Astrocyte (in vitro differentiated cells and primary cell): ENCODE measurements at regions not wholly inside any gene's neighbourhood (a gene's known extent, or its start where the extent isn't known, plus 50 kb on each side); places are given as distances from the start of the nearest gene placed in this dataset.

Source experiments
- DNase-seq: peaks from one replicate; pipeline ENCODE4 v3.0.0-alpha.2; 2010; ENCODE audit warnings: low read depth
- FAIRE-seq: peaks from 2 replicates; lab custom pipeline; 2011; peaks lifted over from hg19 to GRCh38; lab: Jason Lieb, UNC
- H2AFZ ChIP-seq: 2 replicates; pipeline ENCODE4 v1.6.0; 2012; ENCODE audit warnings: low read depth, low read length, inconsistent platforms
- H3K27ac ChIP-seq: 2 replicates; pipeline ENCODE4 v1.5.1; 2011; ENCODE audit warnings: low read depth, low read length, inconsistent platforms
- H3K27me3 ChIP-seq: 2 replicates; pipeline ENCODE4 v1.6.0; 2011; ENCODE audit warnings: low read length, inconsistent platforms; ENCODE audit not compliant: insufficient read depth
- H3K36me3 ChIP-seq: 2 replicates; pipeline ENCODE4 v1.5.1; 2011; ENCODE audit warnings: low read length, inconsistent platforms; ENCODE audit not compliant: insufficient read depth
- H3K4me1 ChIP-seq: 2 replicates; pipeline ENCODE4 v1.5.1; 2011; ENCODE audit warnings: low read length, inconsistent platforms; ENCODE audit not compliant: insufficient read depth
- H3K4me2 ChIP-seq: 2 replicates; pipeline ENCODE4 v1.6.0; 2012; ENCODE audit warnings: low read length, inconsistent platforms
- H3K4me3 ChIP-seq: 2 replicates; pipeline ENCODE4 v1.5.1; 2011; ENCODE audit warnings: low read depth, mild to moderate bottlenecking, low read length, inconsistent platforms; ENCODE audit not compliant: insufficient read depth
- H3K79me2 ChIP-seq: 2 replicates; pipeline ENCODE4 v1.6.0; 2012; ENCODE audit warnings: mild to moderate bottlenecking, low read length, inconsistent platforms; ENCODE audit not compliant: insufficient read depth
- H3K9ac ChIP-seq: 2 replicates; pipeline ENCODE4 v1.6.0; 2012; ENCODE audit warnings: mild to moderate bottlenecking, low read length, inconsistent platforms
- H3K9me3 ChIP-seq: 2 replicates; pipeline ENCODE4 v1.5.1; 2012; ENCODE audit warnings: low read depth, mild to moderate bottlenecking, low read length, inconsistent platforms; ENCODE audit not compliant: insufficient read depth
- H4K20me1 ChIP-seq: 2 replicates; pipeline ENCODE4 v1.6.0; 2012; ENCODE audit warnings: low read length, inconsistent platforms; ENCODE audit not compliant: insufficient read depth
- H3K27ac Mint-ChIP-seq: one replicate; pipeline ENCODE4 v1.8.0; 2021; ENCODE audit warnings: mild to moderate bottlenecking, mixed read lengths; ENCODE audit not compliant: unreplicated experiment
- H3K27me3 Mint-ChIP-seq: one replicate; pipeline ENCODE4 v1.8.0; 2021; ENCODE audit warnings: low read depth, mixed read lengths; ENCODE audit not compliant: unreplicated experiment
- H3K36me3 Mint-ChIP-seq: one replicate; pipeline ENCODE4 v1.8.0; 2021; ENCODE audit warnings: low read depth, mixed read lengths; ENCODE audit not compliant: unreplicated experiment
- H3K4me1 Mint-ChIP-seq: one replicate; pipeline ENCODE4 v1.8.0; 2021; ENCODE audit warnings: low read depth, mixed read lengths; ENCODE audit not compliant: unreplicated experiment
- H3K4me3 Mint-ChIP-seq: one replicate; pipeline ENCODE4 v1.8.0; 2021; ENCODE audit warnings: mild to moderate bottlenecking, moderate library complexity, mixed read lengths; ENCODE audit not compliant: unreplicated experiment
- H3K9me3 Mint-ChIP-seq: one replicate; pipeline ENCODE4 v1.8.0; 2021; ENCODE audit warnings: mild to moderate bottlenecking, mixed read lengths; ENCODE audit not compliant: unreplicated experiment
- EZH2 ChIP-seq: IDR thresholded peaks from 2 replicates; pipeline ENCODE4 v1.6.1; 2012; ENCODE audit warnings: mild to moderate bottlenecking, low read length, inconsistent platforms; ENCODE audit not compliant: insufficient read depth
- TF ChIP-seq, protein P1 (sequence below): IDR thresholded peaks from 2 replicates; pipeline ENCODE4 v1.5.1; 2011; ENCODE audit warnings: low read depth, mild to moderate bottlenecking, inconsistent platforms, low read length, moderate library complexity; ENCODE audit not compliant: insufficient read depth

- H3K36me3 ChIP-seq = no peaks in the 10 kb centered on the region
- no peak overlapping the region for H3K27ac Mint-ChIP-seq
- no peak overlapping the region for H3K27ac ChIP-seq
- no peaks in the 10 kb centered on the region for H3K27me3 ChIP-seq
- H3K9me3 ChIP-seq = peaks cover 3% of the 10 kb centered on the region
- TF ChIP-seq EZH2 = no peak
- TF ChIP-seq, protein P1, sequence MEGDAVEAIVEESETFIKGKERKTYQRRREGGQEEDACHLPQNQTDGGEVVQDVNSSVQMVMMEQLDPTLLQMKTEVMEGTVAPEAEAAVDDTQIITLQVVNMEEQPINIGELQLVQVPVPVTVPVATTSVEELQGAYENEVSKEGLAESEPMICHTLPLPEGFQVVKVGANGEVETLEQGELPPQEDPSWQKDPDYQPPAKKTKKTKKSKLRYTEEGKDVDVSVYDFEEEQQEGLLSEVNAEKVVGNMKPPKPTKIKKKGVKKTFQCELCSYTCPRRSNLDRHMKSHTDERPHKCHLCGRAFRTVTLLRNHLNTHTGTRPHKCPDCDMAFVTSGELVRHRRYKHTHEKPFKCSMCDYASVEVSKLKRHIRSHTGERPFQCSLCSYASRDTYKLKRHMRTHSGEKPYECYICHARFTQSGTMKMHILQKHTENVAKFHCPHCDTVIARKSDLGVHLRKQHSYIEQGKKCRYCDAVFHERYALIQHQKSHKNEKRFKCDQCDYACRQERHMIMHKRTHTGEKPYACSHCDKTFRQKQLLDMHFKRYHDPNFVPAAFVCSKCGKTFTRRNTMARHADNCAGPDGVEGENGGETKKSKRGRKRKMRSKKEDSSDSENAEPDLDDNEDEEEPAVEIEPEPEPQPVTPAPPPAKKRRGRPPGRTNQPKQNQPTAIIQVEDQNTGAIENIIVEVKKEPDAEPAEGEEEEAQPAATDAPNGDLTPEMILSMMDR = no peak
- no peak overlapping the region for H3K4me3 Mint-ChIP-seq
- no peaks in the 10 kb centered on the region for H4K20me1 ChIP-seq
- H3K79me2 ChIP-seq = no peaks in the 10 kb centered on the region
- FAIRE-seq (no peak), DNase-seq (no peak)
- H3K4me3 ChIP-seq = no peak overlapping the region
- H3K9ac ChIP-seq = no peak overlapping the region
- peaks cover 9% of the 10 kb centered on the region for H3K4me1 Mint-ChIP-seq
- H3K36me3 Mint-ChIP-seq = no peaks in the 10 kb centered on the region
- H3K4me2 ChIP-seq = no peak overlapping the region
- H3K27me3 Mint-ChIP-seq = no peaks in the 10 kb centered on the region
- H2AFZ ChIP-seq = no peak overlapping the region
- no peaks in the 10 kb centered on the region for H3K9me3 Mint-ChIP-seq
- no peaks in the 10 kb centered on the region for H3K4me1 ChIP-seq
Observed at GRCh38 chr18:67215686-67216085, 300.8 kb downstream of the DSEL start.

DNA sequence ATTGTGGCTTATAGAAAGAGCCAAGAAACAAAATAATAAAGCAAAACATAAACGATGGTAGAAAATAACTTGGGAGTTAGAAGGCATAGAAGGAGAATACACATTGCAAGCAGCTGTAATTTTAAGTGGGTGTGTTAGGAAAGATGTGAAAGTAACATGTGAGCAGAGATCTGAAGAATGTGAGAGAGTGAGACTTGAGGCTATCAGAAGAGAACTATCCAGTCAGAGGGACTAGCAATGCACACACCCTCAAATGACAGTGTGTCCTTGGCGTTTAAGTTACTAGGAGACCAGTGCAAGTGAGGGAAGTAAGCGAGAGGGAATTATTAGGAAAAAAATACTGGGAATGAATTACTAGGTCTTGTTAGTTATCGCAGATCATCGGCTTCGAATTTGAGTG lies 304.9 kb downstream of the DSEL start:
- FAIRE-seq (no peak), DNase-seq (peak; percentile 4)
- Histone ChIP-seq H3K27me3 (no peaks in the 10 kb centered on the region), H3K79me2 (no peaks in the 10 kb centered on the region), H3K4me1 (no peaks in the 10 kb centered on the region), H3K9ac (no peak overlapping the region), H4K20me1 (no peaks in the 10 kb centered on the region), H3K4me3 (no peak overlapping the region), H3K36me3 (no peaks in the 10 kb centered on the region), H3K27ac (no peak overlapping the region), H3K4me2 (no peak overlapping the region), H3K9me3 (peaks cover 3% of the 10 kb centered on the region), H2AFZ (no peak overlapping the region)
- no peak for TF ChIP-seq EZH2
- TF ChIP-seq, protein P1 = no peak
- Mint-ChIP-seq H3K9me3 (no peaks in the 10 kb centered on the region), H3K4me3 (no peak overlapping the region), H3K36me3 (no peaks in the 10 kb centered on the region), H3K4me1 (peaks cover 5% of the 10 kb centered on the region), H3K27me3 (no peaks in the 10 kb centered on the region), H3K27ac (no peak overlapping the region)

- no peak overlapping the region for H3K4me2 ChIP-seq
- no peak overlapping the region for H3K27ac Mint-ChIP-seq
- FAIRE-seq = no peak
- H3K79me2 ChIP-seq = no peaks in the 10 kb centered on the region
- no peaks in the 10 kb centered on the region for H3K9me3 Mint-ChIP-seq
- no peaks in the 10 kb centered on the region for H3K9me3 ChIP-seq
- H3K4me3 ChIP-seq = no peak overlapping the region
- no peak overlapping the region for H3K27ac ChIP-seq
- H3K4me3 Mint-ChIP-seq = no peak overlapping the region
- H3K27me3 ChIP-seq = no peaks in the 10 kb centered on the region
- H3K9ac ChIP-seq = no peak overlapping the region
- TF ChIP-seq, protein P1 = no peak
- TF ChIP-seq EZH2 = no peak
- no peaks in the 10 kb centered on the region for H3K36me3 Mint-ChIP-seq
- H3K36me3 ChIP-seq = no peaks in the 10 kb centered on the region
- H3K27me3 Mint-ChIP-seq = no peaks in the 10 kb centered on the region
- no peak overlapping the region for H2AFZ ChIP-seq
- no peaks in the 10 kb centered on the region for H3K4me1 ChIP-seq
- no peak for DNase-seq
- H4K20me1 ChIP-seq = no peaks in the 10 kb centered on the region
- no peaks in the 10 kb centered on the region for H3K4me1 Mint-ChIP-seq
Observed at GRCh38 chr18:67200665-67201064, 315.9 kb downstream of the DSEL start.
